Endometrium (tissue), 2 donors: ENCODE measurements at regions not wholly inside any gene's neighbourhood (a gene's known extent, or its start where the extent isn't known, plus 50 kb on each side); places are given as distances from the start of the nearest gene placed in this dataset.
A peak's percentile ranks its signal among the peaks of the same experiment; 100 is the strongest.
"Not testable (repeated sequence)": the region's sequence is repeated elsewhere in the genome, so short reads cannot be mapped to it uniquely, and the experiment has no call there.

ENCODE experiments used
- FAIRE-seq: peaks from 2 replicates; lab custom pipeline; 2012; peaks lifted over from hg19 to GRCh38; lab: Jason Lieb, UNC
- donor health status: control.
- donor health status: control.

- FAIRE-seq, result no peak
Observed at GRCh38 chr7:125126376-125126775, 196.8 kb upstream of the POT1 start.

DNA sequence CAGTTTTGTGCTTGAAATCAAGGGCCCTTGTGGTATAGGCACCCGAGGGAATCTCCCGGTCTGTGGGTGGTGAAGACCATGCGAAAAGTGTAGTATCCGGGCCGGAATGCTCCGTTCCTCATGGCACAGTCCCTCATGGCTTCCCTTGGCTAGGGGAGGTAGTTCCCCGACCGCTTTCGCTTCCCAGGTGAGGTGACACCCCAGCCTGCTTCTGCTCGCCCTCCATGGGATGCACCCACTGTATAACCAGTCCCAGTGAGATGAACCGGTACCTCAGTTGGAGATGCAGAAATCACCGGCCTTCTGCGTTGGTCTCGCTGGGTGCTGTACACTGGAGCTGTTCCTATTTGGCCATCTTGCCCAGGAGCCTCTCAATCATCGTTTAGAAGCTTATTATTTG, 195.7 kb upstream of the POT1 start:
- no peak for FAIRE-seq

GRCh38 chr7:125122173-125122572, 192.5 kb upstream of the POT1 start:
- no peak for FAIRE-seq

GRCh38 chr7:125119559-125120115, 190.0 kb upstream of the POT1 start:
- no peak for FAIRE-seq

DNA sequence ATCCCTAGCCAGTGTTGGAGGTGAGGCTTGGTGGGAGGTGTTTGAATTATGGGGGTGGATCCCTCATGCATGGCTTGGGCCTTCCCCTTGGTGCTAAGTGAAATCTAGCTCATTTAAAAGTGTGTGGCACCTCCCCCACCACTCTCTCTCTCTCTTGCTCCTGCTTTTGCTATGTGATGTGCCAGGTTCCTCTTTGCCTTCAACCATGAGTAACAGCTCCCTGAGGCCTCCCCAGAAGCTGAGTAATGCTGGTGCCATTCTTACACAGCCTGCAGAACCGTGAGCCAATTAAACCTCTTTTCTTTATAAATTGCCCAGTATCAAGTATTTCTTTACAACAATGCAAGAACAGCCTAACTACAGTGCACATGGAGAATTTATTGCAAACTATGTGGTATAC, 188.8 kb upstream of the POT1 start:
- FAIRE-seq, result no peak

GRCh38 chr7:125112850-125113249, 183.2 kb upstream of the POT1 start:
- no peak for FAIRE-seq

- no peak for FAIRE-seq
Observed at GRCh38 chr7:125099519-125099918, 169.9 kb upstream of the POT1 start.

GRCh38 chr7:125098377-125098970, 168.8 kb upstream of the POT1 start:
- FAIRE-seq, result no peak

- no peak for FAIRE-seq
Observed at GRCh38 chr7:125090596-125090995, 161.0 kb upstream of the POT1 start.

GRCh38 chr7:125089171-125089570, 159.5 kb upstream of the POT1 start:
- FAIRE-seq, result no peak

GRCh38 chr7:125088555-125088954, 158.9 kb upstream of the POT1 start:
- FAIRE-seq, result no peak

- no peak for FAIRE-seq
Observed at GRCh38 chr7:125085084-125085483, 155.5 kb upstream of the POT1 start.

DNA sequence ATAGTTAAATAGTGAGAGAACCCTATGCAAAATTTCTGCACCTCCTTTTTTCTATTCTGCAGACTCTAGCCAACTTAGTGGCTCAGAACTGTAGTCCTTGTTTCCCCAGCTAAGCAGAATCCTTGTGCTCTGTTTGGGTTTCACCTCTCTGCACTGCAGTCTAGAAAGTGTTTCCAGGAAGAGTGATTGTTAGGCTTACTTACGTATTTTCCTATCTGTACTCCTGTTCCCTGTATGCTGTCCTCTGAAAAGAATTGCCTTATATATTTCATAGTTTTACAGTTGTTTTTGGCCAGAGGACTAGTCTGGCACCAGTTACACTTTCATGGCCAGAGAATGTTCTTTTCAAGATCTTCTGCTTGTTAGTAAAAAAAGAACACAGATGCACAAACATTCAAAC, 154.6 kb upstream of the POT1 start:
- no peak for FAIRE-seq

DNA sequence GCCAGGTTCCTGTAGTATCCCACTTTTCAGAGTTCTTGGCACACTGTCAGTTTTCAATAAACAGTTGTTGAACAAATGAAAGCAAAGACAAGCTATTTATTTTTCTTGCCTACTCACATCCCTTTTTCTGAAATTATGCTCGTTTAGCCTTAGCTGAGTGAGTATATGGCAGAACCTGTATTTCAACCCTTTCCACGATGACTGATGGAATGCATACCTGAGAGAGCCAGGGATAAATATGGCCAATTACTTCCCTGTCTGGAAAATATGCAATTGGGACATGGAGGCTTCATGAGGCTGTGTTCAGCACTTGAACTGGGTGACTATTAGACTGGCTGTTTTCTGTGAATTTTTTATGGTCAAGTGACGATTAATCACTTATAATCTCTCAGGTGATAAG, 144.5 kb upstream of the POT1 start:
- no peak for FAIRE-seq

- no peak for FAIRE-seq
Observed at GRCh38 chr7:125065546-125065945, 135.9 kb upstream of the POT1 start.

GRCh38 chr7:125065001-125065400, 135.4 kb upstream of the POT1 start:
- FAIRE-seq, result no peak

DNA sequence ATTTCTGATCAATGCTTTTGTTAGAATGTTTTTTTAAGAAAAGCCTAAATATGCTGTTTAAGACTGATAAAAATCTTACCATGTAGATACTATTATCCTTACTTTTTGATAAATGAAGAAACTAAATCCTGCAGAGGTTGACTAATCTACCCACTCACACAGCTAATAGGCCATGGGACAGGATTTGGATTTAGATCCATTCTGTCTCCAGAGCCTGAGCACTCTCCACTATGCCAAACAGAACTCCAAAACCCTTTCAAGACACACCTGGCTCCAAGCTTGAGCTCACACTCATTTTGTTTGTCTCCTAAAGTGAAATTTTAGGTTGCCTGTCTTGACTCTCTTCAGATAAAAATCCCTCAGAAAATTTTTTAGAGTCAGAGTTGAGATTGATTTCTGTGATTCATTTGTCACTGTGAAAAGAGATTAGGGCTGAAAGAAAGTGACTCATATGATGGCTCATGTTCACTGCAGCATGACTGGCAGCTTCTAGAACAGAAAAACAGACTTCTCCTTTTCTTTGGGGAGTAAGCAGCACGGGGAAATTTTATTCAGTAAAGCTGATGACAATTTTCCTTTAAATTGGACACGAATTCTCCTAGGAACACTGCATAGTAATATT, 132.3 kb upstream of the POT1 start:
- FAIRE-seq, result no peak

GRCh38 chr7:125061083-125061745, 131.6 kb upstream of the POT1 start:
- FAIRE-seq, result not testable (repeated sequence)

GRCh38 chr7:125059861-125060456, 130.3 kb upstream of the POT1 start:
- FAIRE-seq, result peak; percentile 77

GRCh38 chr7:125057963-125058362, 128.3 kb upstream of the POT1 start:
- FAIRE-seq, result no peak

DNA sequence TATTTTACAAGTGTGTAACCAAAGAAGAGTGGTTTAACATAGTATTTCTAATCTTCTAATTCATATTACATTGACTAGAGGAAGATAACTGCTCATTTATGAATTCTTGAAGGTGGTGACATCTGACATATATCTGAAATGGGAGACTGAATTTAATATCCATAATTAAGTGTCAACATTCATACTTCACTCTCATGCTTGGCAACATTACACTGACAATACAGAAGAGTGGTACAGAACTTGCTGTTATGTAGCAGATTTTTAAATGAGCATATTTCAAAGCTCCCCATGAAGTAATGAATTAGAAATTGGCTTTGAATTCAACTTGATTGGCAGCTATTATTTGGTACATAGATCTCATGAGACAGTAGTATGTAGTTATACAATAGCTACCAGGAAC, 125.8 kb upstream of the POT1 start:
- FAIRE-seq, result no peak

- FAIRE-seq, result no peak
Observed at GRCh38 chr7:125046767-125047166, 117.1 kb upstream of the POT1 start.

- no peak for FAIRE-seq
Observed at GRCh38 chr7:125033506-125033905, 103.9 kb upstream of the POT1 start.
